ENCODE measurements at regions not wholly inside any gene's neighbourhood (a gene's known extent, or its start where the extent isn't known, plus 50 kb on each side); places are given as distances from the start of the nearest gene placed in this dataset.

DNA sequence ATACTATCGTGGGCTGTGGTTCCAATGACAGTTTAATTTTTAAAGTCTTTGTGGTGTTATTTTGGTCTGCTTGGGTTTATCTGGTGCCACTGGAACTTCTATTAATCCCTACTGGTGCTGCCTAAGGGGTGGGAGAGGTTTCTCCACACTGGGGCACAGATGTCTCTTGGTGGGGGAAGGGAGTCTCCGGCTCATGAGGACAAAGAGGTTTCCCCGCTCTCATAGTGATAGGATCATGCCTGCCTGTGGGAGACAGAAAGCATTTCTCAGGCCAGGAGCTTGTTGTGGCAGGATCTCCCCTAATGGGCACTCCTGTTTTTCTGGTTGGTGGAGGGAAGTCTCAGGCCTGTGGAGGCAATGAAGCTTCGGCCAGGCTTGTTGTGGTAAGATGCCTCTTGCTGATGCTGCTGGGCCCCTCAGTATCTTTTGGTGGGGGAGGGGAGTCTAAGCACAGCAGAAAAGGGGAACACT, 84.3 kb upstream of the THRB start:
- H3K9ac ChIP-seq (replicated peaks; ENCODE audit: extremely low read depth, insufficient read depth, low read length) = no peak overlapping the region
- H3K4me1 ChIP-seq (ENCODE audit: control insufficient read depth, extremely low read depth, insufficient read depth, low read length) = no peaks in the 10 kb centered on the region
- H3K36me3 ChIP-seq (ENCODE audit: control insufficient read depth in 2 of 2, extremely low read depth in 1 of 2, insufficient read depth in 2 of 2, low read length in 2 of 2) = no peaks in the 10 kb centered on the region
- H4K20me1 ChIP-seq (replicated peaks; ENCODE audit: control insufficient read depth, extremely low read depth, insufficient read depth, low read length) = no peaks in the 10 kb centered on the region
- POLR2A ChIA-PET = no interaction called here
- no peaks in the 10 kb centered on the region for H3K9me1 ChIP-seq (replicated peaks; ENCODE audit: control insufficient read depth, extremely low read depth, insufficient read depth, low read length)
- dilution Hi-C loops (cut with MboI; ENCODE audit: extremely low pct_ligation_motif_present, low sequenced_read_pairs) = no loop called here
- H3K4me3 ChIP-seq (replicated peaks in 1 of 3; ENCODE audit: insufficient read depth in 1 of 3, low read depth in 1 of 3, low read length in 3 of 3) = no peak overlapping the region
- H2AFZ ChIP-seq (ENCODE audit: low read depth, low read length) = no peak overlapping the region
- CTCF ChIA-PET = interaction anchor here (1.1 kb wide), 1 partner anchor 9 kb away, joined by 3 read pairs; no protein-coding TSS in a partner anchor
- H3K4me2 ChIP-seq (ENCODE audit: insufficient read depth, low read length) = no peak overlapping the region
- DNase-seq (ENCODE audit: low read depth, low spot score) (no peak), FAIRE-seq (no peak)
- no peak overlapping the region for H3K27ac ChIP-seq (ENCODE audit: insufficient read depth, low read depth, low read length)
- no peaks in the 10 kb centered on the region for H3K9me3 ChIP-seq (replicated peaks; ENCODE audit: control insufficient read depth, insufficient read depth, low read length)
- no TSS peak for BruUV-seq (replicated peaks)
- intact Hi-C loops (cut with micrococcal nuclease) = no loop called here
- H3K27me3 ChIP-seq (ENCODE audit: control insufficient read depth in 2 of 2, insufficient read depth in 2 of 2, low read length in 2 of 2) = no peaks in the 10 kb centered on the region
- H3K79me2 ChIP-seq (ENCODE audit: control insufficient read depth, insufficient read depth, low read length) = no peaks in the 10 kb centered on the region
- TF ChIP-seq POLR2A (IDR thresholded peaks at IDR 0.05; ENCODE audit: low read depth, low read length) (no peak), EZH2 (IDR thresholded peaks at IDR 0.05; ENCODE audit: borderline replicate concordance, low read depth, low read length, severe bottlenecking) (no peak), MAX (IDR thresholded peaks at IDR 0.05; ENCODE audit: insufficient read depth, insufficient read length) (no peak), JUN (IDR thresholded peaks at IDR 0.05; ENCODE audit: borderline replicate concordance, insufficient read depth, insufficient read length, low read depth) (no peak), POLR2AphosphoS5 (IDR thresholded peaks at IDR 0.05; ENCODE audit: insufficient read depth, low read depth, low read length) (no peak), MYC (IDR thresholded peaks at IDR 0.05; ENCODE audit: low read depth, low read length) (no peak), GATA2 (IDR thresholded peaks at IDR 0.05; ENCODE audit: insufficient read depth, insufficient read length, low read depth, low read length) (no peak), FOS (IDR thresholded peaks at IDR 0.05; ENCODE audit: borderline replicate concordance, insufficient read depth, low read length) (no peak)
- TF ChIP-seq, protein P1, sequence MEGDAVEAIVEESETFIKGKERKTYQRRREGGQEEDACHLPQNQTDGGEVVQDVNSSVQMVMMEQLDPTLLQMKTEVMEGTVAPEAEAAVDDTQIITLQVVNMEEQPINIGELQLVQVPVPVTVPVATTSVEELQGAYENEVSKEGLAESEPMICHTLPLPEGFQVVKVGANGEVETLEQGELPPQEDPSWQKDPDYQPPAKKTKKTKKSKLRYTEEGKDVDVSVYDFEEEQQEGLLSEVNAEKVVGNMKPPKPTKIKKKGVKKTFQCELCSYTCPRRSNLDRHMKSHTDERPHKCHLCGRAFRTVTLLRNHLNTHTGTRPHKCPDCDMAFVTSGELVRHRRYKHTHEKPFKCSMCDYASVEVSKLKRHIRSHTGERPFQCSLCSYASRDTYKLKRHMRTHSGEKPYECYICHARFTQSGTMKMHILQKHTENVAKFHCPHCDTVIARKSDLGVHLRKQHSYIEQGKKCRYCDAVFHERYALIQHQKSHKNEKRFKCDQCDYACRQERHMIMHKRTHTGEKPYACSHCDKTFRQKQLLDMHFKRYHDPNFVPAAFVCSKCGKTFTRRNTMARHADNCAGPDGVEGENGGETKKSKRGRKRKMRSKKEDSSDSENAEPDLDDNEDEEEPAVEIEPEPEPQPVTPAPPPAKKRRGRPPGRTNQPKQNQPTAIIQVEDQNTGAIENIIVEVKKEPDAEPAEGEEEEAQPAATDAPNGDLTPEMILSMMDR (IDR thresholded peaks at IDR 0.05; ENCODE audit: extremely low read depth in 1 of 2, insufficient read depth in 1 of 2, low read depth in 1 of 2, low read length in 2 of 2) = no peak

All from endothelial cell of umbilical vein (primary cell).